Erythroblast (primary cell): ENCODE measurements at regions not wholly inside any gene's neighbourhood (a gene's known extent, or its start where the extent isn't known, plus 50 kb on each side); places are given as distances from the start of the nearest gene placed in this dataset.

Source experiments
- GATA1 ChIP-seq: IDR thresholded peaks from 2 replicates; pipeline ENCODE4 v1.6.1; 2011; ENCODE audit warnings: low read depth, mild to moderate bottlenecking, control low read depth, low read length, moderate library complexity
- POLR2A ChIP-seq: IDR thresholded peaks from 2 replicates; pipeline ENCODE4 v1.6.1; 2011; ENCODE audit warnings: mild to moderate bottlenecking, low read length

DNA sequence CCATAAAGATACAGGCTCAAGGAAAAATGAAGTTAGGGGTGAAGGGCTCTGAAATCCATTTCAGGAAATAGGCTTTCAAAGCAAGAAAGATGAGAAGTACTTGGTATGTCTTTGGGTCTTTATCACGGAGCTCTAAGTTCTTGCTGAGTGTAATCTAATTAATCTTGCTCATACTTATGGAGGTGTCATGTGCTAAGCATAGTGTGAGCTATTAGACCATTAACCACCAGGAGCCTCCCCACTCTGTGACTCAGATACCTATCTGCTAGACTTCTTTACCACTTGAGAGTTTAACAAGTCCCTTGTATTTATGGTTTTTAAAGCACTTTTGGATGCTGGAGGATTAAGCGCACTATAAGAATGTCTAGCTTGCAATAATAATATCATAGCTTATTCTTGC is 678.7 kb downstream of the EPHA4 start:
- TF ChIP-seq POLR2A (no peak), GATA1 (no peak)
